ENCODE measurements at regions not wholly inside any gene's neighbourhood (a gene's known extent, or its start where the extent isn't known, plus 50 kb on each side); places are given as distances from the start of the nearest gene placed in this dataset.

- no peak for ATAC-seq
- TF ChIP-seq RARB (CRISPR knock-in tag; IDR thresholded peaks at IDR 0.05) = no peak
- no peak for TF ChIP-seq ZC3H10 (CRISPR knock-in tag; IDR thresholded peaks at IDR 0.05)
- no peak for TF ChIP-seq ZNF565 (CRISPR knock-in tag; conservative IDR thresholded peaks at IDR 0.05; ENCODE audit: low read depth)
- TF ChIP-seq PPARA (CRISPR knock-in tag; IDR thresholded peaks at IDR 0.05; ENCODE audit: borderline replicate concordance) = no peak
- no peak for TF ChIP-seq ZFP30 (CRISPR knock-in tag; IDR thresholded peaks at IDR 0.05)
- TF ChIP-seq ZNF8 (CRISPR knock-in tag; IDR thresholded peaks at IDR 0.05) = no peak
- TF ChIP-seq OSR1 (CRISPR knock-in tag; IDR thresholded peaks at IDR 0.05) = no peak
- no peak for TF ChIP-seq CSDC2 (CRISPR knock-in tag; IDR thresholded peaks at IDR 0.05)
- TF ChIP-seq TOX (CRISPR knock-in tag; IDR thresholded peaks at IDR 0.05; ENCODE audit: borderline replicate concordance) = no peak
- TF ChIP-seq CREB5 (CRISPR knock-in tag; IDR thresholded peaks at IDR 0.05; ENCODE audit: low read depth) = no peak
- TF ChIP-seq ISL1 (CRISPR knock-in tag; IDR thresholded peaks at IDR 0.05) = no peak
- no peak for TF ChIP-seq TCF4 (CRISPR knock-in tag; IDR thresholded peaks at IDR 0.05; ENCODE audit: borderline replicate concordance)
- TF ChIP-seq, protein P1, sequence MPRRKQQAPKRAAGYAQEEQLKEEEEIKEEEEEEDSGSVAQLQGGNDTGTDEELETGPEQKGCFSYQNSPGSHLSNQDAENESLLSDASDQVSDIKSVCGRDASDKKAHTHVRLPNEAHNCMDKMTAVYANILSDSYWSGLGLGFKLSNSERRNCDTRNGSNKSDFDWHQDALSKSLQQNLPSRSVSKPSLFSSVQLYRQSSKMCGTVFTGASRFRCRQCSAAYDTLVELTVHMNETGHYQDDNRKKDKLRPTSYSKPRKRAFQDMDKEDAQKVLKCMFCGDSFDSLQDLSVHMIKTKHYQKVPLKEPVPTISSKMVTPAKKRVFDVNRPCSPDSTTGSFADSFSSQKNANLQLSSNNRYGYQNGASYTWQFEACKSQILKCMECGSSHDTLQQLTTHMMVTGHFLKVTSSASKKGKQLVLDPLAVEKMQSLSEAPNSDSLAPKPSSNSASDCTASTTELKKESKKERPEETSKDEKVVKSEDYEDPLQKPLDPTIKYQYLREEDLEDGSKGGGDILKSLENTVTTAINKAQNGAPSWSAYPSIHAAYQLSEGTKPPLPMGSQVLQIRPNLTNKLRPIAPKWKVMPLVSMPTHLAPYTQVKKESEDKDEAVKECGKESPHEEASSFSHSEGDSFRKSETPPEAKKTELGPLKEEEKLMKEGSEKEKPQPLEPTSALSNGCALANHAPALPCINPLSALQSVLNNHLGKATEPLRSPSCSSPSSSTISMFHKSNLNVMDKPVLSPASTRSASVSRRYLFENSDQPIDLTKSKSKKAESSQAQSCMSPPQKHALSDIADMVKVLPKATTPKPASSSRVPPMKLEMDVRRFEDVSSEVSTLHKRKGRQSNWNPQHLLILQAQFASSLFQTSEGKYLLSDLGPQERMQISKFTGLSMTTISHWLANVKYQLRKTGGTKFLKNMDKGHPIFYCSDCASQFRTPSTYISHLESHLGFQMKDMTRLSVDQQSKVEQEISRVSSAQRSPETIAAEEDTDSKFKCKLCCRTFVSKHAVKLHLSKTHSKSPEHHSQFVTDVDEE (CRISPR knock-in tag; IDR thresholded peaks at IDR 0.05) = no peak
These were observed 351.4 kb downstream of the KCNRG start for GRCh38 chr13:50366488-50367174.

DNA sequence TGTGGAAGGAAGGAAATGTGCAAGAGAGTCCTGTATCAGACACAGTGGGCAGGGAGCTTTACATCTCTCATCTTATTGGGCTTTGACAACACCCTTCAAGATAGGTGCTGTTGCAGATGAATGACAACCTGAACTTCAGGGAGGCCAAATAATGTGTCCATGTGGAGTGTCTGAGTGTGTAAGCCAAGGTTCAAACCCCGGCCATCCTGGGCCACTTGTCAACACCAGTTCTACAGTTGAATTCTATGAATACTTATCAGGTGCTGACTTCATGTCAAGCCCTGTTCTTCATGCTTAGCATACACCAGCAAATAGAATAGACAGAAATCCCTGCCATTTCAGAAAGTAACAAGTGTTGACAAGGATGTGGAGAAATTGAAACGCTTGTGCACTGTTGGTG, 354.4 kb downstream of the KCNRG start:
- ATAC-seq = no peak
- TF ChIP-seq OSR1 (CRISPR knock-in tag; IDR thresholded peaks at IDR 0.05) = no peak
- TF ChIP-seq CREB5 (CRISPR knock-in tag; IDR thresholded peaks at IDR 0.05; ENCODE audit: low read depth) = no peak
- TF ChIP-seq TCF4 (CRISPR knock-in tag; IDR thresholded peaks at IDR 0.05; ENCODE audit: borderline replicate concordance) = no peak
- TF ChIP-seq ISL1 (CRISPR knock-in tag; IDR thresholded peaks at IDR 0.05) = no peak
- no peak for TF ChIP-seq CSRNP3 (CRISPR knock-in tag; IDR thresholded peaks at IDR 0.05)
- TF ChIP-seq ARNTL (CRISPR knock-in tag; IDR thresholded peaks at IDR 0.05; ENCODE audit: borderline replicate concordance, low read depth) = no peak
- TF ChIP-seq PATZ1 (CRISPR knock-in tag; IDR thresholded peaks at IDR 0.05; ENCODE audit: borderline replicate concordance) = no peak
- TF ChIP-seq, protein P1 (CRISPR knock-in tag; IDR thresholded peaks at IDR 0.05) = no peak
- no peak for TF ChIP-seq SNAI2 (CRISPR knock-in tag; IDR thresholded peaks at IDR 0.05)
- TF ChIP-seq, protein P2, sequence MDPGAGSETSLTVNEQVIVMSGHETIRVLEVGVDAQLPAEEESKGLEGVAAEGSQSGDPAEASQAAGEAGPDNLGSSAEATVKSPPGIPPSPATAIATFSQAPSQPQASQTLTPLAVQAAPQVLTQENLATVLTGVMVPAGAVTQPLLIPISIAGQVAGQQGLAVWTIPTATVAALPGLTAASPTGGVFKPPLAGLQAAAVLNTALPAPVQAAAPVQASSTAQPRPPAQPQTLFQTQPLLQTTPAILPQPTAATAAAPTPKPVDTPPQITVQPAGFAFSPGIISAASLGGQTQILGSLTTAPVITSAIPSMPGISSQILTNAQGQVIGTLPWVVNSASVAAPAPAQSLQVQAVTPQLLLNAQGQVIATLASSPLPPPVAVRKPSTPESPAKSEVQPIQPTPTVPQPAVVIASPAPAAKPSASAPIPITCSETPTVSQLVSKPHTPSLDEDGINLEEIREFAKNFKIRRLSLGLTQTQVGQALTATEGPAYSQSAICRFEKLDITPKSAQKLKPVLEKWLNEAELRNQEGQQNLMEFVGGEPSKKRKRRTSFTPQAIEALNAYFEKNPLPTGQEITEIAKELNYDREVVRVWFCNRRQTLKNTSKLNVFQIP (CRISPR knock-in tag; IDR thresholded peaks at IDR 0.05; ENCODE audit: borderline replicate concordance, low read depth) = no peak
- TF ChIP-seq GLIS3 (CRISPR knock-in tag; IDR thresholded peaks at IDR 0.05) = no peak
- no peak for TF ChIP-seq PPARA (CRISPR knock-in tag; IDR thresholded peaks at IDR 0.05; ENCODE audit: borderline replicate concordance)
- no peak for TF ChIP-seq ZFP3 (CRISPR knock-in tag; IDR thresholded peaks at IDR 0.05)
- TF ChIP-seq ZC3H10 (CRISPR knock-in tag; IDR thresholded peaks at IDR 0.05) = no peak

Measured in SK-N-SH treated with all-trans-retinoic acid at 6 μM for 48 hours (cell line).